ENCODE measurements at regions not wholly inside any gene's neighbourhood (a gene's known extent, or its start where the extent isn't known, plus 50 kb on each side); places are given as distances from the start of the nearest gene placed in this dataset.
"Not testable (repeated sequence)": the region's sequence is repeated elsewhere in the genome, so short reads cannot be mapped to it uniquely, and the experiment has no call there.

- no peak for DNase-seq
Observed at GRCh38 chr2:118611691-118612090, 235.8 kb downstream of the EN1 start.

- no peak for DNase-seq
Observed at GRCh38 chr2:118609138-118609537, 238.3 kb downstream of the EN1 start.

- DNase-seq, result peak; percentile 54
Observed at GRCh38 chr2:118607641-118608040, 239.8 kb downstream of the EN1 start.

- DNase-seq, result no peak
Observed at GRCh38 chr2:118604811-118605210, 242.6 kb downstream of the EN1 start.

- no peak for DNase-seq
Observed at GRCh38 chr2:118604371-118604770, 243.1 kb downstream of the EN1 start.

- no peak for DNase-seq
Observed at GRCh38 chr2:118599141-118599540, 248.3 kb downstream of the EN1 start.

GRCh38 chr2:118596620-118597019 is 250.8 kb downstream of the EN1 start:
- DNase-seq, result no peak

GRCh38 chr2:118593257-118593656 is 254.2 kb downstream of the EN1 start:
- DNase-seq, result no peak

- DNase-seq, result no peak
Observed at GRCh38 chr2:118591223-118591622, 256.2 kb downstream of the EN1 start.

GRCh38 chr2:118589721-118590120 is 257.7 kb downstream of the EN1 start:
- no peak for DNase-seq

GRCh38 chr2:118588850-118589249 is 258.6 kb downstream of the EN1 start:
- no peak for DNase-seq

GRCh38 chr2:118586312-118586711 is 261.1 kb downstream of the EN1 start:
- no peak for DNase-seq

GRCh38 chr2:118584877-118585276 is 262.6 kb downstream of the EN1 start:
- DNase-seq, result no peak

- DNase-seq, result no peak
Observed at GRCh38 chr2:118584062-118584749, 263.2 kb downstream of the EN1 start.

- DNase-seq, result no peak
Observed at GRCh38 chr2:118582058-118582457, 265.4 kb downstream of the EN1 start.

GRCh38 chr2:118580651-118581050 is 266.8 kb downstream of the EN1 start:
- no peak for DNase-seq

- no peak for DNase-seq
Observed at GRCh38 chr2:118580107-118580506, 267.3 kb downstream of the EN1 start.

- DNase-seq, result no peak
Observed at GRCh38 chr2:118577202-118577601, 270.2 kb downstream of the EN1 start.

GRCh38 chr2:118576109-118576855 is 271.2 kb downstream of the EN1 start:
- DNase-seq, result no peak

GRCh38 chr2:118572380-118572779 is 275.1 kb downstream of the EN1 start:
- DNase-seq, result not testable (repeated sequence)

- DNase-seq, result no peak
Observed at GRCh38 chr2:118569876-118570535, 277.4 kb downstream of the EN1 start.

- no peak for DNase-seq
Observed at GRCh38 chr2:118568700-118569099, 278.7 kb downstream of the EN1 start.
